IPS-20b (cell line): ENCODE measurements at regions not wholly inside any gene's neighbourhood (a gene's known extent, or its start where the extent isn't known, plus 50 kb on each side); places are given as distances from the start of the nearest gene placed in this dataset.

ENCODE experiments used
- H3K27ac ChIP-seq: one replicate; pipeline ENCODE4 v1.5.1; 2013; ENCODE audit warnings: low read length
- H3K27me3 ChIP-seq: 2 replicates; pipeline ENCODE4 v1.6.1; 2013; ENCODE audit warnings: mild to moderate bottlenecking, low read length, inconsistent platforms; ENCODE audit not compliant: insufficient read depth
- H3K36me3 ChIP-seq: 2 replicates; pipeline ENCODE4 v1.6.1; 2013; ENCODE audit warnings: low read depth, mild to moderate bottlenecking, inconsistent platforms, low read length, moderate library complexity; ENCODE audit not compliant: insufficient read depth
- H3K4me1 ChIP-seq: 2 replicates; pipeline ENCODE4 v1.6.1; 2013; ENCODE audit warnings: mild to moderate bottlenecking, control low read depth, inconsistent platforms, low read length, moderate library complexity; ENCODE audit not compliant: insufficient read depth
- H3K4me3 ChIP-seq: 2 replicates; pipeline ENCODE4 v1.5.1; 2013; ENCODE audit warnings: mild to moderate bottlenecking, low read length, inconsistent platforms
- H3K9ac ChIP-seq: 2 replicates; pipeline ENCODE4 v1.6.1; 2013; ENCODE audit warnings: low read depth, mild to moderate bottlenecking, inconsistent platforms, low read length, moderate library complexity
- H3K9me3 ChIP-seq: 2 replicates; pipeline ENCODE4 v1.6.1; 2013; ENCODE audit warnings: mild to moderate bottlenecking, low read depth, low read length, inconsistent platforms; ENCODE audit not compliant: insufficient read depth

DNA sequence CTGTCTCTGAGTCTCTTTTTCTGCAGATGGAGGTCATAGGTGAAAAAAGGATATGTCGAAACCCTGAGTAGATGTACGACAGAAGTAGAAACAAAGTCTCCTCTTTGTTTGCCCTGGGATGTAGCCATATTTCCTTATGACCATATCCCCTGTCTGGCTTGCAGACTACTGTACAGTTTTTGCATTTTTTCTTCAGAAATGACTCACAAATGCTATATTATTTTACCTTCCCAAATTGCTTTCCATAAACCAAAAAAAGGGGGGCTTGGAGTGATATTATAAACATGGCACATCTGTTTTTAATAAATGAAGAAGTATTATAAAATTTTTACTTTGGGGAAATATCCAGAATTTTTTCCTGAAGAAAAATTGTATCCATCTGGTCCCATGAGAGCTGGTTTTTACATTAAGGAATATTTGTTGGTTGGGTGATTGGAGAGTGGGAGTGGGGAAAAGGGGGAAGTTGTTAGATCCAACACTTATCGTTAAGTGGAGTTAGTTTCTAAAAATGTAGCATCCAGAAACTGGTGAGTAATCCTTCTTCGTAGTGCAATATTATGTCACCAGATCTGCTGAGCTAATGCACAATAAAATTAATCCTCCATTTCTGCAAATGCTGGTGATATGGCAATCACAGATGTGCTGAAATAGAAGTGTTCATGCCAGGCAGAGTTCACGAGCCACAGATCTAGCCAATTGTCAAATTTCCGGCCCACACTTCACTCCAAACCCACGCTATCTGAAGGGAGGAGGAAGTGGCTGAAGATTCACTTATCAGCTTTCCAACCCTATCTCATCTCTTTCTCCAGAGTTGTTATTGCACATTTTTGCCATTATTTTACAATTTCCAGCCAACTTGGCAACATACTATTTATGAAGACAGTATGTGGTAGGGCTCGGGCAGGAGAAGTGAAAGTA is 313.6 kb upstream of the ATP11B start:
- H3K9me3 ChIP-seq = no peaks in the 10 kb centered on the region
- no peaks in the 10 kb centered on the region for H3K36me3 ChIP-seq
- no peak overlapping the region for H3K4me3 ChIP-seq
- H3K27ac ChIP-seq = no peak overlapping the region
- no peaks in the 10 kb centered on the region for H3K4me1 ChIP-seq
- H3K27me3 ChIP-seq = no peaks in the 10 kb centered on the region
- H3K9ac ChIP-seq = no peak overlapping the region

DNA sequence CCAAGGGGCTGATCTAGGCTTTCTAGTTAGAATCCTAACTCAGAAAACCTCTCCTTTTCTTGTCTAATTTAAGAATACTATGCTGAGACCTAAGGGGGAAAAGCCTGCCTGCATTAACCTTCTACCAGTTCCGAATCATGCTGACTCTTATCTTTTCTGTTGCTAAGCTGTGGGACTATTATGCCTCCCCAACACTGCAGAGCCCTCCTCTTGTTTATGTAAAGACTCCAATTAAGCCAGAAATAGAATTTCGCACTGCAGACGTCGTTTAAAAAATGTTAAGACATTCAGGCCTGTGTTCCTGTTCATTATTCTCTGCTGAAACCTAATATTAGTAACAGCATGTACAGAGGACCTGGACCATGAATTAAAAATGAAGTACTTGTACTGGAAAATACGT is 310.6 kb upstream of the ATP11B start:
- Histone ChIP-seq H3K4me3 (no peak overlapping the region), H3K9ac (no peak overlapping the region), H3K4me1 (no peaks in the 10 kb centered on the region), H3K36me3 (no peaks in the 10 kb centered on the region), H3K9me3 (no peaks in the 10 kb centered on the region), H3K27ac (no peak overlapping the region), H3K27me3 (no peaks in the 10 kb centered on the region)

DNA sequence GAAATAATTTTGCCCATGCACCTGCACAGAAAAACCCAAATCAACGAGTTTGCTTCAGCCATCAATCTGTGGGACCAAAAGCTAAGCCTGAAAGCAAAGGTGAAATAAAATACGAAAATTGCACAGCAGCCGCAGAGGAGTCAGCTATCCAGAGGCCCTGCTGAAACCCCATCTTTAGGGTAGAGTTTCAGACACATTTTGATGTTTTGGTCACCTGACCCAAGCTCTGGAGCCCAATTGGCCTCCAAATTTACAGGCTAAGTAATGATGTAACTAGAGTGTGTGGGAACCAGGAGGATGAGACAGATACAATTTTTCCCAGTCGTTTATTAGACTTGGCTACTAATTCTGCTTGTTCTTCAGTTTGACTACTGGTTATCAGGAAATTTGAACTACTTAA is 308.6 kb upstream of the ATP11B start:
- Histone ChIP-seq H3K36me3 (no peaks in the 10 kb centered on the region), H3K27ac (no peak overlapping the region), H3K9ac (no peak overlapping the region), H3K27me3 (no peaks in the 10 kb centered on the region), H3K4me3 (no peak overlapping the region), H3K9me3 (no peaks in the 10 kb centered on the region), H3K4me1 (no peaks in the 10 kb centered on the region)

DNA sequence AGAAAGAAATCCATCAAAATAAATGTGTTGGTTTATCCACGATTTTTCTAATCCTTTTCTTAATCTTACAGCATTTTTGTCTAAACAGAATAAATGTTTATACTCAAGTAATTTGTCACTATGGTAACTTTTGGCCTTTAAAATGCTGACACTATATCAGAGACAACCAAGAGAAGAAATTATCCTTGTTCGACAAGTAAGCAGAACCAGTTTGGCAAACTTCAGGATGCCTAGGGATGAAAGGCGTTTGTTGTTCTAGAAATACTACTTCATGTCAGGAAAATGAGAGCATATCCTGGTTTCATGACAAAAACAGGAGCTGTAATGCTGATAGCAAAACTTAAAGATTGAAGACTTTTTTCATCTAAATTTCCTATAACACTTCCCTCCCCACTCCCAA is 308.0 kb upstream of the ATP11B start:
- Histone ChIP-seq H3K27ac (no peak overlapping the region), H3K9ac (no peak overlapping the region), H3K27me3 (no peaks in the 10 kb centered on the region), H3K4me3 (no peak overlapping the region), H3K4me1 (no peaks in the 10 kb centered on the region), H3K9me3 (no peaks in the 10 kb centered on the region), H3K36me3 (no peaks in the 10 kb centered on the region)

DNA sequence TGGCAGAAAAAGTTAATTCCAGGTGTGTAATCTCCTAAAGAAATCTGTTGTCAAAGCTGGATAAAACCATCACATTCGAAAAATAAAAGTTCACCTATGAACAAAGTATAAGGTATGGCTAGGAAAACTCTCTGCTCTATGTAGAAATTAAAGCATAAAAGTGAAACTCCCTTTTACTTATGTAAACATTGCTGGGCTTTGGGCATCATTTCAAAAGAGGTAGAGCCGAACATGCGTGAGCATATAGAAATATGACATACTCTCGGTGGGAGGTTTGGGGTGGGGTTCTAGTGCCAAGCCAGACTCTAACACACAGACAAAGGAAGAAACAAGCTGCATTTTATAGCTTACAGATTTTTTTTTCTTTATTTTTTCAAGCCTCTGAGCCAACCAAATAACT is 306.8 kb upstream of the ATP11B start:
- Histone ChIP-seq H3K9me3 (no peaks in the 10 kb centered on the region), H3K27ac (no peak overlapping the region), H3K27me3 (no peaks in the 10 kb centered on the region), H3K36me3 (no peaks in the 10 kb centered on the region), H3K4me3 (no peak overlapping the region), H3K9ac (no peak overlapping the region), H3K4me1 (peaks cover 7% of the 10 kb centered on the region; the same call in 1 of the 2 replicates)

DNA sequence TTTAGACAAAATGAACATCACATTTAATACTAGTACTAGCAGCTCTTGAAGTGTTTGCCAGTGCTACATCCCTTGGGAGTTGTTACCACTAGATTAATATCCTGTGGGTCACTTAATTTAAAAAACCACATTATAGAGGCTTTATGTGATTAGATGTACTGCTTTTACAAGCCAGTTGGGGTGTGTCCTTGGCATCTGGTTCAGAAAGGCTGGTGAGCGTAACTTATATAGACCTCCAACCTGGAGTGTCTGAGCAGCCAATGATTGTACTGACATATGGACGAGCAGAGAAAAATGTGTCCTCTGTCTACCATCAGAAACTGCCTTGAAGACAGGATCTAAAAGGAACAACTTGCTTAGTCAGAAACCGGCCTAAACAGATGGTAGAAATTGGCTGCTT is 306.2 kb upstream of the ATP11B start:
- Histone ChIP-seq H3K4me3 (no peak overlapping the region), H3K36me3 (no peaks in the 10 kb centered on the region), H3K9ac (no peak overlapping the region), H3K27me3 (no peaks in the 10 kb centered on the region), H3K4me1 (peaks cover 12% of the 10 kb centered on the region; the same call in 1 of the 2 replicates), H3K9me3 (no peaks in the 10 kb centered on the region), H3K27ac (no peak overlapping the region)

DNA sequence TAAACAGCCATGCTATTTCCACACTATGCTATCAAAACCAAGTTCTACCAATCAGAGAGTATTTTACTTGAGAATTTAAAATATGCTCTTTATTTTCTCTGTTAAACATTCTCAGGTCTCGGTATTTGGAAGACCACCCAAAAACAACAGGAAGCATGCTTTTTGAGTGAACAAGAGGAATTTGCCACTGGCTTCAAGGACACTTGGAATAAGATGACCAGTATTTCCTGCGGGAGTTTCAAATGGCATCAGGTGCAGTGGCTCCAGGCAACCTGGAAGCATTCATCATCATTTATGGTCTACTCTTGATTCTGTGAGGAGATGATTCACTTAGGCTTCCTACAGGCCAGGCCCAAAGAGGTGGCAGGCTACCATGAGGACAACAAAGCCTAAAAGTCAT is 305.7 kb upstream of the ATP11B start:
- H3K4me3 ChIP-seq = no peak overlapping the region
- H3K27ac ChIP-seq = no peak overlapping the region
- H3K4me1 ChIP-seq = peaks cover 12% of the 10 kb centered on the region; the same call in 1 of the 2 replicates
- no peaks in the 10 kb centered on the region for H3K27me3 ChIP-seq
- H3K9me3 ChIP-seq = no peaks in the 10 kb centered on the region
- no peaks in the 10 kb centered on the region for H3K36me3 ChIP-seq
- H3K9ac ChIP-seq = no peak overlapping the region

DNA sequence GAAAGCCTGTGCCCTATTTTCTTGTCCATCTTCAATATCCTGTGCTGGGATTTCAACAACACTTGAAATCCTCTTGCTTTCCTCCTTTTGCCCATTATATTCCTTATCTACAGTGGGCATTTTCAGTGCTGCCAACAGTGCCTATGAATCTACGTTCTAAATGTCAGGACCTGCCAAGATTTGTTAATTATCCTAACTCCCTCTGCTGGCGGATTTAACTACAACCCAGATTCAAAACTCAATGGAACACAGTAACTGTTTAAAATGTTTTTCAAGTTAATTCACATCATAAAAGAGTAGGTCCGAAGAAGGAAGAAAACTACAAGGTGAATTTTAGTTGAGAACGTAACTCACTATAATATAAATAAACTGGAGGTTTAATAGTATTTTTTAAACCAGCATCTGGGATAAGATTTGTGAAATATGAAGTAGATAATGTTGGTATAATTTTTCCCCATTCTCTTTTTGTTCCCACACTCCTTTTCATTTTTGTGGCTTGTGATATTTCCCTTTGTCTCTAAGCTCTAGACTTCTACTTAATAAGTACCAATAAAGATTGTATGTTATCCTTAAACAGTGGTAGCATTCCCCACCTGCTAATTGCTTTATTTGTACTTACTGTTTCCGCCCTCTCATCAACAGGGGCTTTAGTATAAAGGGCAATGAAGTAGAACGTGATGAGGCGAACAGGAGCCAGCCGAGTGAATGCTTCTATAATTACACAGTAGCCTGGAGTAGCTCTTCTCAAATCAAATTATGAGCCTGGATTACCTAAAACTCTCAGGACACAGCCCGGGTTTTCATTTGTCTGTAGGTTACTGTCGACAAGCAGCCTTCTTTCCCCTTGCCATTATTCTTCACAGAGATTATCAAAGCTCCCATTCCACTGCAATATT is 302.5 kb upstream of the ATP11B start:
- H3K4me1 ChIP-seq = peaks cover 12% of the 10 kb centered on the region; the same call in 1 of the 2 replicates
- H3K9ac ChIP-seq = no peak overlapping the region
- no peak overlapping the region for H3K4me3 ChIP-seq
- H3K27ac ChIP-seq = no peak overlapping the region
- H3K36me3 ChIP-seq = no peaks in the 10 kb centered on the region
- H3K9me3 ChIP-seq = no peaks in the 10 kb centered on the region
- no peaks in the 10 kb centered on the region for H3K27me3 ChIP-seq

DNA sequence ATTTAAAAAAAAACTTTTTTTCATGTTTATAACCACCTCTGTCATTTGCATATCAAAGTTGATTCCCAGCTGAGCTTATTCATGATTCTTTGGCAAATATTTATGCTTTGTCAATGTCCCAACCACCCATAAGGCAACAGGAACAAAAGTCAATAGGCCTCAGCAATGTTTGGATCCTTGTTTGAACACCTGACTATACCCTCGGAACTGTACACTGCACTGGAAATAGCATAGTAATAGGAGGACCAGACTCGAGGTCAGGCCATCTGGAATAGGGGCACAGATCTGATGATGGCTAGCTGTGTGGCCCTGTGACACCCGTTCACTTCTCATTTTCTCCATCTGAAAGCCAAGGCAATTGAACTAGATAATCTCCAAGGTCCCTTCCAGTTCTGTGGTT is 301.7 kb upstream of the ATP11B start:
- H3K9me3 ChIP-seq = no peaks in the 10 kb centered on the region

DNA sequence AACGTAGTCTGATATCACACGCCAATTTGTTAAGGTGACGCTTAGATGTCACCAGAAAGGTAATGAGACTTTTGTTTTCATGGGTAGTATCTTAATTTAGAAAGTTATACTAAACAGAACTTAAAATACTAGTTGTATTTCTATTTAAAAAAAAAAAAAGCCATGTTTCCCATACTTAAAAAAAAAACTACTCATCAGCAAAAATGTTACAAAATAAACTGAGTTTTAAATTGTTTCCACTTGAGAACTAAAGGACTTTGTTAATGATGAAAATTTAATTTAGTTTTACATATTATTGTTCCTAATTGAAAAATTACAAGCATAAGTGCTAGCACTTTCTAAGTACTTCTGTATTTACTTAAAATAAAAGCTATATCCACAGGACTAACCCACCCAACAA is 300.8 kb upstream of the ATP11B start:
- Histone ChIP-seq H3K27me3 (no peaks in the 10 kb centered on the region), H3K4me1 (peaks cover 12% of the 10 kb centered on the region; the same call in 1 of the 2 replicates), H3K36me3 (no peaks in the 10 kb centered on the region), H3K9me3 (no peaks in the 10 kb centered on the region), H3K9ac (no peak overlapping the region), H3K4me3 (no peak overlapping the region), H3K27ac (no peak overlapping the region)

More for the DNA sequence above, 301.7 kb upstream of the ATP11B start:
- H3K27ac ChIP-seq = no peak overlapping the region
- H3K27me3 ChIP-seq = no peaks in the 10 kb centered on the region
- peaks cover 12% of the 10 kb centered on the region; the same call in 1 of the 2 replicates for H3K4me1 ChIP-seq
- no peak overlapping the region for H3K4me3 ChIP-seq
- H3K36me3 ChIP-seq = no peaks in the 10 kb centered on the region
- H3K9ac ChIP-seq = no peak overlapping the region

DNA sequence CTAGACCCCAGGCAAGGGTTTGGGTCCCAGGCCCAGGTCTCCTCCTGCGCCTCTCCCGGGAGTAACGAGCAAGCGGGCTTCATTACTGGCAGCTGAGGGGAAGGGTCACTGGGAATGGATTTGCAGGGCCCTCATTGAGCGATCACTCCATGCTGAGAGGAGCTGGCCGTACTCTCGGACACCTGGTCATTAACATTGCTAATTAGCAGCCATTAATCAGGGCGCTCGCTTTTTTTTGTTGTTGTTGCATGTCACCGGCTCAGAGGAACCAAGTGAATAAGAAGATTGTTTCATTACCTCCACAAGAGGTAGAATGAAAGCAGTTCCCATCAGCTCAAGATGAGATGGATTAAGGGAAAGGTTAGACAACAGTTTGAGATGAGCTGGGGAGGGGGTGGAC is 293.0 kb upstream of the ATP11B start:
- Histone ChIP-seq H3K36me3 (no peaks in the 10 kb centered on the region), H3K27ac (peak overlapping the region; percentile 39), H3K9ac (peak overlapping the region; percentile 44; the same call in 1 of the 2 replicates), H3K4me1 (peaks cover 29% of the 10 kb centered on the region), H3K9me3 (no peaks in the 10 kb centered on the region), H3K27me3 (no peaks in the 10 kb centered on the region), H3K4me3 (peak overlapping the region; percentile 42; the same call in 1 of the 2 replicates)
